Suprapubic skin (tissue), 4 donors: ENCODE measurements at regions not wholly inside any gene's neighbourhood (a gene's known extent, or its start where the extent isn't known, plus 50 kb on each side); places are given as distances from the start of the nearest gene placed in this dataset.

Source experiments
- EP300 ChIP-seq: sonication (generic); formaldehyde crosslinking; IDR thresholded peaks from one replicate; pipeline ENCODE4 v1.6.1; 2017; ENCODE audit warnings: antibody characterized with exemption
- POLR2A ChIP-seq, 2 donors: fragments of 450-650 bp; IDR thresholded peaks; one replicate each; pipeline ENCODE4 v1.6.1; 2017; ENCODE audit warnings: antibody characterized with exemption in 2 of 2, mild to moderate bottlenecking in 2 of 2, moderate library complexity in 2 of 2
- POLR2AphosphoS5 ChIP-seq, 3 donors: sonication (generic); formaldehyde crosslinking; IDR thresholded peaks; one replicate each; pipeline ENCODE4 v1.6.1; 2017; ENCODE audit warnings: antibody characterized with exemption in 3 of 3
- TF ChIP-seq, protein P1 (sequence below), 2 donors: fragments of 200-600 bp in 1 of 2; fragments of 450-650 bp in 1 of 2; sonication (generic) in 1 of 2; IDR thresholded peaks; one replicate each; pipeline ENCODE4 v1.5.1; 2016 to 2019; ENCODE audit warnings: antibody characterized with exemption in 2 of 2, mild to moderate bottlenecking in 1 of 2, moderate library complexity in 1 of 2

DNA sequence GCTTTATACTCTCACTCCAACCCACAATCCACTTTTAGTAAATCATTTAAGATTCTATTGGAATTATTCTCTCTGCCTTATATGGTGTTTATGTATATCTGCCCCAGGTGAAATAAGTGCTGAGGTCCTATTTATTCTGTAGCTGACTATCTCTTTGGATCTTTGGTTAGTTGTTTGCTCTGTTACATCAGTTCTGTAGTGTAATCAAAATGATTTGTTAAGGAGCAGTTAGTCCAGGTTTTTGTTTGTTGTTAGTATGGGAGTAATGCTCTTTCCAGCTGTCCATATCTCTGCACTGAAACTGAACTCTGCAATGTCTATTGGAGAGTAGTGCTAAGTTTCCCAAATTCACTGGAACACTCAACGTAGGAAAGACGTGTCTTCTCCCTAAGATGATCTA lies 615.8 kb downstream of the SNAPC1 start:
- TF ChIP-seq, protein P1, sequence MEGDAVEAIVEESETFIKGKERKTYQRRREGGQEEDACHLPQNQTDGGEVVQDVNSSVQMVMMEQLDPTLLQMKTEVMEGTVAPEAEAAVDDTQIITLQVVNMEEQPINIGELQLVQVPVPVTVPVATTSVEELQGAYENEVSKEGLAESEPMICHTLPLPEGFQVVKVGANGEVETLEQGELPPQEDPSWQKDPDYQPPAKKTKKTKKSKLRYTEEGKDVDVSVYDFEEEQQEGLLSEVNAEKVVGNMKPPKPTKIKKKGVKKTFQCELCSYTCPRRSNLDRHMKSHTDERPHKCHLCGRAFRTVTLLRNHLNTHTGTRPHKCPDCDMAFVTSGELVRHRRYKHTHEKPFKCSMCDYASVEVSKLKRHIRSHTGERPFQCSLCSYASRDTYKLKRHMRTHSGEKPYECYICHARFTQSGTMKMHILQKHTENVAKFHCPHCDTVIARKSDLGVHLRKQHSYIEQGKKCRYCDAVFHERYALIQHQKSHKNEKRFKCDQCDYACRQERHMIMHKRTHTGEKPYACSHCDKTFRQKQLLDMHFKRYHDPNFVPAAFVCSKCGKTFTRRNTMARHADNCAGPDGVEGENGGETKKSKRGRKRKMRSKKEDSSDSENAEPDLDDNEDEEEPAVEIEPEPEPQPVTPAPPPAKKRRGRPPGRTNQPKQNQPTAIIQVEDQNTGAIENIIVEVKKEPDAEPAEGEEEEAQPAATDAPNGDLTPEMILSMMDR (IDR thresholded peaks at IDR 0.05) = no peak
- TF ChIP-seq POLR2A (IDR thresholded peaks at IDR 0.05) (no peak), EP300 (no peak), POLR2AphosphoS5 (IDR thresholded peaks at IDR 0.05) (no peak)
